ENCODE measurements at regions not wholly inside any gene's neighbourhood (a gene's known extent, or its start where the extent isn't known, plus 50 kb on each side); places are given as distances from the start of the nearest gene placed in this dataset.

- POLR2A ChIA-PET (ENCODE audit: low non-redundant PET): no interaction called here
These were observed 1602.1 kb upstream of the TMEFF2 start for GRCh38 chr2:193796847-193797246.

DNA sequence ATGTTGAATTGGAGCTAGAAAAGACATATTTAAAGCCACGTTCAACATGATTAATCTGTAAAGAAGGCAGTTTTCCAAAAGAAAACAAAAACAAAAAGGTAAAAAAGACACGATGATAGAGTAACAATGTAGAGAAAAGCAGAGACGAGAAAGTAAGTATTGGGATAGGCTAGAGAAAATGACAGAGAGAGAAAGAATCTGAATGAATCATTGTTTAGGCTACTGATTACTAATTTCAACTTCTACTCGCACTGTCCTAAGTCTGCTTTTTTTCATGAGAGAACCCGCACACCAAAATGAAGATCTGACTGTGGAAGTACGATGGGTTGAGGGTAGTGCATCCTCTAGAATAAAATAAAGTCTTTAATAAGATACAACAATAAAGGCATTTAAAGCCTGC, 1599.2 kb upstream of the TMEFF2 start:
- no peaks in the 10 kb centered on the region for H3K36me3 ChIP-seq (ENCODE audit: insufficient read depth, low read length, poor library complexity, severe bottlenecking)
- no peak for TF ChIP-seq CTCF (conservative IDR thresholded peaks at IDR 0.05; ENCODE audit: low read depth, low read length)
- intact Hi-C loops (cut with micrococcal nuclease; ENCODE audit: unreplicated experiment): no loop called here
- CTCF ChIA-PET: no interaction called here
- H3K27me3 ChIP-seq (replicated peaks; ENCODE audit: insufficient read depth, low read depth, low read length, poor library complexity): no peaks in the 10 kb centered on the region
- no TSS peak for BruUV-seq (replicated peaks)
- DNase-seq (ENCODE audit: low spot score): no peak
- POLR2A ChIA-PET (ENCODE audit: low non-redundant PET): no interaction called here
- H3K4me3 ChIP-seq (ENCODE audit: low read depth, low read length, poor library complexity, severe bottlenecking): no peak overlapping the region
- H3K9me3 ChIP-seq (ENCODE audit: low read depth, low read length, poor library complexity, severe bottlenecking): no peaks in the 10 kb centered on the region
- H3K4me1 ChIP-seq (ENCODE audit: insufficient read depth, low read length, poor library complexity, severe bottlenecking): no peaks in the 10 kb centered on the region
- no peak overlapping the region for H3K27ac ChIP-seq (ENCODE audit: low read depth, low read length, poor library complexity, severe bottlenecking)

More at GRCh38 chr2:193796847-193797246, 1602.1 kb upstream of the TMEFF2 start:
- Histone ChIP-seq H3K27ac (ENCODE audit: low read depth, low read length, poor library complexity, severe bottlenecking) (no peak overlapping the region), H3K27me3 (replicated peaks; ENCODE audit: insufficient read depth, low read depth, low read length, poor library complexity) (no peaks in the 10 kb centered on the region), H3K4me1 (ENCODE audit: insufficient read depth, low read length, poor library complexity, severe bottlenecking) (no peaks in the 10 kb centered on the region), H3K9me3 (ENCODE audit: low read depth, low read length, poor library complexity, severe bottlenecking) (no peaks in the 10 kb centered on the region), H3K4me3 (ENCODE audit: low read depth, low read length, poor library complexity, severe bottlenecking) (no peak overlapping the region), H3K36me3 (ENCODE audit: insufficient read depth, low read length, poor library complexity, severe bottlenecking) (no peaks in the 10 kb centered on the region)
- intact Hi-C loops (cut with micrococcal nuclease; ENCODE audit: unreplicated experiment): no loop called here
- DNase-seq (ENCODE audit: low spot score): no peak
- no peak for TF ChIP-seq EZH2 (IDR thresholded peaks at IDR 0.05; ENCODE audit: borderline replicate concordance, low read depth, low read length, poor library complexity, severe bottlenecking)
- no peak for TF ChIP-seq CTCF (conservative IDR thresholded peaks at IDR 0.05; ENCODE audit: low read depth, low read length)
- BruUV-seq (replicated peaks): no TSS peak
- CTCF ChIA-PET: no interaction called here

DNA sequence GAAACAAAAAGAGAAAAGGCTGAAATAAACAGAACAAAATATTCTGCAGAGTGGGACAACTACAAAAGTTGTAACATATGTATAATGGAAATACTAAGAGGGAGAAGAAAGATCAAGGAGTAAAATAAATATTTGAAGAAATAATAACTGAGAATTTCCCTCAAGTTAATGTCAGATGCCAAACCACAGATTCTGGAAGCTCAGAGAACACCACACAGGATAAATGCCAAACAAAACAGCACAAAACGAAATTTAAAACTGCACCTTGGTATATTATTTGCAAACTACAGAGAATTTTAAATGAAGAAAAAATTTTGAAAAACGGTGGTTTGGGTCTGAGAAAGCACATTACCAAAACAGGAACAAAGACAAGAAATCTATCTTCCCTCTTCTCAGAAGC, 1588.9 kb upstream of the TMEFF2 start:
- ChIA-PET CTCF (no interaction called here), POLR2A (ENCODE audit: low non-redundant PET) (no interaction called here)
- no TSS peak for BruUV-seq (replicated peaks)
- no peak overlapping the region for H3K27ac ChIP-seq (ENCODE audit: low read depth, low read length, poor library complexity, severe bottlenecking)
- no peak overlapping the region for H3K4me3 ChIP-seq (ENCODE audit: low read depth, low read length, poor library complexity, severe bottlenecking)
- TF ChIP-seq EZH2 (IDR thresholded peaks at IDR 0.05; ENCODE audit: borderline replicate concordance, low read depth, low read length, poor library complexity, severe bottlenecking): no peak
- TF ChIP-seq CTCF (conservative IDR thresholded peaks at IDR 0.05; ENCODE audit: low read depth, low read length): no peak
- no peaks in the 10 kb centered on the region for H3K36me3 ChIP-seq (ENCODE audit: insufficient read depth, low read length, poor library complexity, severe bottlenecking)
- H3K4me1 ChIP-seq (ENCODE audit: insufficient read depth, low read length, poor library complexity, severe bottlenecking): no peaks in the 10 kb centered on the region
- no peaks in the 10 kb centered on the region for H3K27me3 ChIP-seq (replicated peaks; ENCODE audit: insufficient read depth, low read depth, low read length, poor library complexity)
- H3K9me3 ChIP-seq (ENCODE audit: low read depth, low read length, poor library complexity, severe bottlenecking): no peaks in the 10 kb centered on the region
- no peak for DNase-seq (ENCODE audit: low spot score)
- intact Hi-C loops (cut with micrococcal nuclease; ENCODE audit: unreplicated experiment): no loop called here
